ENCODE measurements at regions not wholly inside any gene's neighbourhood (a gene's known extent, or its start where the extent isn't known, plus 50 kb on each side); places are given as distances from the start of the nearest gene placed in this dataset.

DNA sequence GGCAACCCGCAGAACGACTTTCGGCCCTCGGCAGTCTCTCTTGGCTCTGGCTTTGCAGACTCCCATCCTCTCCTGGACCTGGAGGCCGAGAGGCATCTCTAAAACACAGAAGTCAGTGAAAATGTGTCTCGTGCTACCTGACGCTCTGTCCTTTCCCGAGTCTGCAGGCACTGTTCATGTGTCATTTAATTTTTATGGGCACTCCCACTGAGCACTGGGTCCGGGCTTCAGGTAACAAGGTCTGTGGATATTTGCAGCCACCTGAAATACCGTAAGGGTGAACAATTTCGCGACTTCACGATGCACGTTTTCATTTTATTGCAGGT is 96.8 kb downstream of the GLRX3 start:
- in situ Hi-C loops (cut with HindIII; ENCODE audit: low pct_unique_long_range_greater_than_20kb, low sequenced_read_pairs) (no loop called here), intact Hi-C loops (cut with micrococcal nuclease; ENCODE audit: unreplicated experiment) (no loop called here)
- Histone ChIP-seq H3K4me3 (ENCODE audit: low read depth in 2 of 2, low read length in 2 of 2) (no peak overlapping the region), H3K27ac (ENCODE audit: low read length) (no peak overlapping the region), H3K9me3 (ENCODE audit: control insufficient read depth, insufficient read depth, low read depth, low read length) (peaks cover 4% of the 10 kb centered on the region; the same call in 1 of the 2 replicates), H3K36me3 (ENCODE audit: control insufficient read depth, insufficient read depth, low read length) (no peaks in the 10 kb centered on the region), H3K4me1 (ENCODE audit: control insufficient read depth, insufficient read depth, low read length) (no peaks in the 10 kb centered on the region; the same call in 1 of the 2 replicates), H3K27me3 (ENCODE audit: control insufficient read depth, insufficient read depth, low read length) (no peaks in the 10 kb centered on the region; the same call in 1 of the 2 replicates)
- no peak for TF ChIP-seq CTCF (IDR thresholded peaks at IDR 0.05)
- no peak for TF ChIP-seq POLR2AphosphoS5 (IDR thresholded peaks at IDR 0.05; ENCODE audit: low read depth, low read length)
- no peak for TF ChIP-seq TCF7L2 (IDR thresholded peaks at IDR 0.05; ENCODE audit: low read depth, low read length)
- TF ChIP-seq SIN3A (IDR thresholded peaks at IDR 0.05; ENCODE audit: borderline replicate concordance, insufficient read depth, low read depth, low read length) = no peak
- TF ChIP-seq, protein P1, sequence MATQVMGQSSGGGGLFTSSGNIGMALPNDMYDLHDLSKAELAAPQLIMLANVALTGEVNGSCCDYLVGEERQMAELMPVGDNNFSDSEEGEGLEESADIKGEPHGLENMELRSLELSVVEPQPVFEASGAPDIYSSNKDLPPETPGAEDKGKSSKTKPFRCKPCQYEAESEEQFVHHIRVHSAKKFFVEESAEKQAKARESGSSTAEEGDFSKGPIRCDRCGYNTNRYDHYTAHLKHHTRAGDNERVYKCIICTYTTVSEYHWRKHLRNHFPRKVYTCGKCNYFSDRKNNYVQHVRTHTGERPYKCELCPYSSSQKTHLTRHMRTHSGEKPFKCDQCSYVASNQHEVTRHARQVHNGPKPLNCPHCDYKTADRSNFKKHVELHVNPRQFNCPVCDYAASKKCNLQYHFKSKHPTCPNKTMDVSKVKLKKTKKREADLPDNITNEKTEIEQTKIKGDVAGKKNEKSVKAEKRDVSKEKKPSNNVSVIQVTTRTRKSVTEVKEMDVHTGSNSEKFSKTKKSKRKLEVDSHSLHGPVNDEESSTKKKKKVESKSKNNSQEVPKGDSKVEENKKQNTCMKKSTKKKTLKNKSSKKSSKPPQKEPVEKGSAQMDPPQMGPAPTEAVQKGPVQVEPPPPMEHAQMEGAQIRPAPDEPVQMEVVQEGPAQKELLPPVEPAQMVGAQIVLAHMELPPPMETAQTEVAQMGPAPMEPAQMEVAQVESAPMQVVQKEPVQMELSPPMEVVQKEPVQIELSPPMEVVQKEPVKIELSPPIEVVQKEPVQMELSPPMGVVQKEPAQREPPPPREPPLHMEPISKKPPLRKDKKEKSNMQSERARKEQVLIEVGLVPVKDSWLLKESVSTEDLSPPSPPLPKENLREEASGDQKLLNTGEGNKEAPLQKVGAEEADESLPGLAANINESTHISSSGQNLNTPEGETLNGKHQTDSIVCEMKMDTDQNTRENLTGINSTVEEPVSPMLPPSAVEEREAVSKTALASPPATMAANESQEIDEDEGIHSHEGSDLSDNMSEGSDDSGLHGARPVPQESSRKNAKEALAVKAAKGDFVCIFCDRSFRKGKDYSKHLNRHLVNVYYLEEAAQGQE (IDR thresholded peaks at IDR 0.05; ENCODE audit: insufficient read depth in 1 of 2, low read depth in 2 of 2, low read length in 1 of 2) = no peak
- BruUV-seq (replicated peaks) = no TSS peak
- ChIA-PET CTCF (no interaction called here), POLR2A (no interaction called here)
- no peak for DNase-seq (ENCODE audit: low read depth, low spot score)
- ATAC-seq = no peak

DNA sequence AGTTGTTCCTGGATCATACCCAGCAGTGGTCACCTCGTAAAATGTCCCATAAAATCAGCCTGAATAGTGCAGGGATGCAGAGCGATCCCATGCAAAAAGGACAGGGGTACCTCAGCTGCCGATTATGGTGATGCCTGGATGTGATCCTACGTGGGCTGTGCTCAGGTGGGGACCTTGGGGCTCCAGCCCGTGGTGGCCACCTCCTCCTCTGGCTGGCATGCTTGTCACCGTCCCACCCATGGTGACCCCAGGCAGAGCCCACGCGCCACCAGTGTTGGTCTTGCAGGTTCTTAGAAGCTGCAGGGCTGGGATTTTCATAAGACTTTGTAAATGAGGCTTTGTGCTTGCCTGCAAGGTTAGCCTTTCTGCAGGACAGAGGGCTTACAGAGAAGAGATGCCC is 97.2 kb downstream of the GLRX3 start:
- no peak for DNase-seq (ENCODE audit: low read depth, low spot score)
- peaks cover under 1% of the 10 kb centered on the region; the same call in 1 of the 2 replicates for H3K9me3 ChIP-seq (ENCODE audit: control insufficient read depth, insufficient read depth, low read depth, low read length)
- POLR2A ChIA-PET = no interaction called here
- ATAC-seq = no peak
- no peaks in the 10 kb centered on the region; the same call in 1 of the 2 replicates for H3K27me3 ChIP-seq (ENCODE audit: control insufficient read depth, insufficient read depth, low read length)
- no TSS peak for BruUV-seq (replicated peaks)
- H3K4me3 ChIP-seq (ENCODE audit: low read depth in 2 of 2, low read length in 2 of 2) = no peak overlapping the region
- H3K36me3 ChIP-seq (ENCODE audit: control insufficient read depth, insufficient read depth, low read length) = no peaks in the 10 kb centered on the region
- TF ChIP-seq POLR2AphosphoS5 (IDR thresholded peaks at IDR 0.05; ENCODE audit: low read depth, low read length) = no peak
- no peak for TF ChIP-seq SIN3A (IDR thresholded peaks at IDR 0.05; ENCODE audit: borderline replicate concordance, insufficient read depth, low read depth, low read length)
- TF ChIP-seq TCF7L2 (IDR thresholded peaks at IDR 0.05; ENCODE audit: low read depth, low read length) = no peak
- no peak overlapping the region for H3K27ac ChIP-seq (ENCODE audit: low read length)
- in situ Hi-C loops (cut with HindIII; ENCODE audit: low pct_unique_long_range_greater_than_20kb, low sequenced_read_pairs) = no loop called here
- no peaks in the 10 kb centered on the region; the same call in 1 of the 2 replicates for H3K4me1 ChIP-seq (ENCODE audit: control insufficient read depth, insufficient read depth, low read length)
- CTCF ChIA-PET = no interaction called here
- intact Hi-C loops (cut with micrococcal nuclease; ENCODE audit: unreplicated experiment) = no loop called here

- Histone ChIP-seq H3K4me3 (ENCODE audit: low read depth in 2 of 2, low read length in 2 of 2) (no peak overlapping the region), H3K27ac (ENCODE audit: low read length) (no peak overlapping the region), H3K9me3 (ENCODE audit: control insufficient read depth, insufficient read depth, low read depth, low read length) (no peaks in the 10 kb centered on the region; the same call in 1 of the 2 replicates), H3K36me3 (ENCODE audit: control insufficient read depth, insufficient read depth, low read length) (no peaks in the 10 kb centered on the region), H3K27me3 (ENCODE audit: control insufficient read depth, insufficient read depth, low read length) (no peaks in the 10 kb centered on the region; the same call in 1 of the 2 replicates), H3K4me1 (ENCODE audit: control insufficient read depth, insufficient read depth, low read length) (no peaks in the 10 kb centered on the region; the same call in 1 of the 2 replicates)
- intact Hi-C loops (cut with micrococcal nuclease; ENCODE audit: unreplicated experiment) (no loop called here), in situ Hi-C loops (cut with HindIII; ENCODE audit: low pct_unique_long_range_greater_than_20kb, low sequenced_read_pairs) (no loop called here)
- DNase-seq (ENCODE audit: low read depth, low spot score) = no peak
- ChIA-PET CTCF (no interaction called here), POLR2A (interaction anchor here (0.6 kb wide), 1 partner anchor 14 kb away, joined by 7 read pairs; no protein-coding TSS in a partner anchor)
- BruUV-seq (replicated peaks) = no TSS peak
- ATAC-seq = no peak
- no peak for TF ChIP-seq CTCF (IDR thresholded peaks at IDR 0.05)
- TF ChIP-seq, protein P1 (IDR thresholded peaks at IDR 0.05; ENCODE audit: insufficient read depth in 1 of 2, low read depth in 2 of 2, low read length in 1 of 2) = no peak
- no peak for TF ChIP-seq SIN3A (IDR thresholded peaks at IDR 0.05; ENCODE audit: borderline replicate concordance, insufficient read depth, low read depth, low read length)
- no peak for TF ChIP-seq TCF7L2 (IDR thresholded peaks at IDR 0.05; ENCODE audit: low read depth, low read length)
Measured at GRCh38 chr10:130234171-130234965, 98.2 kb downstream of the GLRX3 start.
